ENCODE measurements at regions not wholly inside any gene's neighbourhood (a gene's known extent, or its start where the extent isn't known, plus 50 kb on each side); places are given as distances from the start of the nearest gene placed in this dataset.

- DNase-seq (ENCODE audit: low spot score) (no peak), ATAC-seq (no peak)
- no peaks in the 10 kb centered on the region for H3F3A ChIP-seq (replicated peaks; ENCODE audit: low read depth)
- no peak overlapping the region for H3K4me2 ChIP-seq
- no peaks in the 10 kb centered on the region for H3K9me2 ChIP-seq (ENCODE audit: insufficient read depth)
- peaks cover 14% of the 10 kb centered on the region for H3K9me3 Mint-ChIP-seq
- H3K4me3 ChIP-seq: no peak overlapping the region
- no peaks in the 10 kb centered on the region for H3K4me1 Mint-ChIP-seq
- TF ChIP-seq CTCF (conservative IDR thresholded peaks at IDR 0.05; ENCODE audit: low read depth in 2 of 2) (no peak; a peak in 1 of 4 replicates), ZNF114 (CRISPR knock-in tag; IDR thresholded peaks at IDR 0.05) (no peak), EZH2 (IDR thresholded peaks at IDR 0.05; ENCODE audit: low read depth, unreplicated experiment) (no peak), CREB1 (CRISPR knock-in tag; IDR thresholded peaks at IDR 0.05; ENCODE audit: low read depth) (no peak), POLR2AphosphoS5 (IDR thresholded peaks at IDR 0.05; ENCODE audit: low read depth) (no peak), STAT1 (IDR thresholded peaks at IDR 0.05; ENCODE audit: unreplicated experiment) (no peak), ZNF331 (CRISPR knock-in tag; IDR thresholded peaks at IDR 0.05; ENCODE audit: low read depth) (no peak), EZH2phosphoT487 (IDR thresholded peaks at IDR 0.05; ENCODE audit: unreplicated experiment) (no peak), JUNB (IDR thresholded peaks at IDR 0.05; ENCODE audit: unreplicated experiment) (no peak), NANOG (IDR thresholded peaks at IDR 0.05; ENCODE audit: borderline replicate concordance) (no peak), ZNF462 (CRISPR knock-in tag; IDR thresholded peaks at IDR 0.05) (no peak), REST (IDR thresholded peaks at IDR 0.05; ENCODE audit: unreplicated experiment) (no peak), ETS1 (IDR thresholded peaks at IDR 0.05) (no peak)
- H3K4me1 ChIP-seq (ENCODE audit: insufficient read depth): peaks cover 4% of the 10 kb centered on the region; the same call in 1 of the 2 replicates
- no peak overlapping the region for H2AFZ ChIP-seq
- peaks cover 1% of the 10 kb centered on the region for H3K27me3 Mint-ChIP-seq (ENCODE audit: insufficient read depth, low read depth, poor library complexity)
- no peaks in the 10 kb centered on the region for H3K79me2 ChIP-seq (replicated peaks; ENCODE audit: insufficient read depth)
- no peak overlapping the region for H3K27ac ChIP-seq (ENCODE audit: low read depth)
- H3K4me3 Mint-ChIP-seq: no peak overlapping the region
- peaks cover 3% of the 10 kb centered on the region; the same call in 2 of the 3 replicates for H3K36me3 Mint-ChIP-seq (ENCODE audit: low read depth)
- H3K27me3 ChIP-seq (ENCODE audit: insufficient read depth): no peaks in the 10 kb centered on the region
- no peaks in the 10 kb centered on the region for H3K36me3 ChIP-seq (ENCODE audit: insufficient read depth)
- no peaks in the 10 kb centered on the region for H4K20me1 ChIP-seq (replicated peaks; ENCODE audit: insufficient read depth)
- H3K27ac Mint-ChIP-seq: no peak overlapping the region
Measured at GRCh38 chr4:106818764-106819163, 217.3 kb downstream of the DKK2 start.

All from GM23338 (cell line).